ENCODE measurements at regions not wholly inside any gene's neighbourhood (a gene's known extent, or its start where the extent isn't known, plus 50 kb on each side); places are given as distances from the start of the nearest gene placed in this dataset.

- Histone ChIP-seq H3K4me3 (no peak overlapping the region), H3K27ac (no peak overlapping the region), H3K9me3 (replicated peaks in 1 of 3) (no peaks in the 10 kb centered on the region), H3K4me1 (replicated peaks in 1 of 2) (no peaks in the 10 kb centered on the region), H3K27me3 (no peaks in the 10 kb centered on the region), H3K36me3 (replicated peaks in 1 of 2) (no peaks in the 10 kb centered on the region)
- no peak for TF ChIP-seq CTCF (IDR thresholded peaks at IDR 0.05)
- TF ChIP-seq POLR2A (IDR thresholded peaks at IDR 0.05), result no peak
- DNase-seq, result no peak
- intact Hi-C loops (cut with DNase I), result no loop called here
- 65 to 87% (median 68%) methylated on average over 1 of the region's 1 CpG for WGBS, 4 donors
These were observed 1471.7 kb upstream of the PRR20A start for GRCh38 chr13:55669051-55669450.

GRCh38 chr13:55673910-55674309 is 1466.8 kb upstream of the PRR20A start:
- no peaks in the 10 kb centered on the region for H3K36me3 ChIP-seq (replicated peaks in 1 of 2)
- H3K9me3 ChIP-seq (replicated peaks in 1 of 3), result no peaks in the 10 kb centered on the region
- no peak for DNase-seq
- H3K4me3 ChIP-seq, result no peak overlapping the region
- no peaks in the 10 kb centered on the region for H3K27me3 ChIP-seq
- intact Hi-C loops (cut with DNase I), result no loop called here
- H3K27ac ChIP-seq, result no peak overlapping the region
- 67 to 82% (median 75%) methylated on average over 2 of the region's 2 CpGs for WGBS, 4 donors
- TF ChIP-seq POLR2A (IDR thresholded peaks at IDR 0.05) (no peak), CTCF (IDR thresholded peaks at IDR 0.05) (no peak)
- no peaks in the 10 kb centered on the region for H3K4me1 ChIP-seq (replicated peaks in 1 of 2)

GRCh38 chr13:55682776-55683175 is 1457.9 kb upstream of the PRR20A start:
- H3K4me1 ChIP-seq (replicated peaks in 1 of 2), result no peaks in the 10 kb centered on the region
- TF ChIP-seq POLR2A (IDR thresholded peaks at IDR 0.05) (no peak), CTCF (IDR thresholded peaks at IDR 0.05) (no peak)
- no peak overlapping the region for H3K4me3 ChIP-seq
- WGBS, 4 donors, result 58 to 62% (median 59%) methylated on average over 3 of the region's 3 CpGs
- no peak for DNase-seq
- no peak overlapping the region for H3K27ac ChIP-seq
- intact Hi-C loops (cut with DNase I), result no loop called here
- no peaks in the 10 kb centered on the region for H3K27me3 ChIP-seq
- peaks cover 0 to 4% (median 0%) of the 10 kb centered on the region in 3 donors for H3K9me3 ChIP-seq (replicated peaks in 1 of 3)
- H3K36me3 ChIP-seq (replicated peaks in 1 of 2), result no peaks in the 10 kb centered on the region

GRCh38 chr13:55705526-55705925 is 1435.2 kb upstream of the PRR20A start:
- no peak for DNase-seq
- Histone ChIP-seq H3K27me3 (no peaks in the 10 kb centered on the region), H3K4me3 (no peak overlapping the region), H3K27ac (no peak overlapping the region), H3K9me3 (replicated peaks in 1 of 3) (no peaks in the 10 kb centered on the region), H3K4me1 (replicated peaks in 1 of 2) (no peaks in the 10 kb centered on the region), H3K36me3 (replicated peaks in 1 of 2) (no peaks in the 10 kb centered on the region)
- intact Hi-C loops (cut with DNase I), result no loop called here
- 44 to 59% (median 53%) methylated on average over 1 of the region's 1 CpG for WGBS, 4 donors
- TF ChIP-seq POLR2A (IDR thresholded peaks at IDR 0.05), result no peak
- TF ChIP-seq CTCF (IDR thresholded peaks at IDR 0.05), result no peak
